A549 (cell line): ENCODE measurements at regions not wholly inside any gene's neighbourhood (a gene's known extent, or its start where the extent isn't known, plus 50 kb on each side); places are given as distances from the start of the nearest gene placed in this dataset.

Experiments used
- CTCF ChIP-seq: fragments of >200 bp; sonication (Bioruptor Twin); formaldehyde crosslinking; IDR thresholded peaks from 3 replicates; pipeline ENCODE4 v1.5.1; 2016
- EP300 ChIP-seq, 2 experiments: fragments of >200 bp; sonication (Bioruptor Twin); formaldehyde crosslinking; IDR thresholded peaks; 2 replicates in 1 of 2; 3 replicates in 1 of 2; pipeline ENCODE4 v1.6.1; 2016 to 2017
- ESRRA ChIP-seq: fragments of 150-350 bp; IDR thresholded peaks from 2 replicates; pipeline ENCODE4 v1.6.1; 2014; ENCODE audit warnings: mild to moderate bottlenecking, low read length, borderline replicate concordance
- PBX3 ChIP-seq: IDR thresholded peaks from 2 replicates; pipeline ENCODE4 v1.6.1; 2012
- SMC3 ChIP-seq: fragments of >200 bp; sonication (Bioruptor Twin); formaldehyde crosslinking; IDR thresholded peaks from 3 replicates; pipeline ENCODE4 v1.6.1; 2018; ENCODE audit warnings: inconsistent platforms

- TF ChIP-seq CTCF (no peak), ESRRA (no peak), SMC3 (no peak), EP300 (IDR thresholded peaks at IDR 0.05) (no peak), PBX3 (no peak)
Measured at GRCh38 chr11:120020486-120020885, 117.4 kb downstream of the TRIM29 start.
